H9 (cell line): ENCODE measurements at regions not wholly inside any gene's neighbourhood (a gene's known extent, or its start where the extent isn't known, plus 50 kb on each side); places are given as distances from the start of the nearest gene placed in this dataset.

Experiments
- DNase-seq: peaks from one replicate; pipeline ENCODE4 v3.0.0-alpha.2; 2017
- H2AFZ ChIP-seq: one replicate; pipeline ENCODE4 v1.6.1; 2013; ENCODE audit warnings: mild to moderate bottlenecking, low read length, control low read depth, moderate library complexity
- H2AK5ac ChIP-seq: 2 replicates; pipeline ENCODE4 v1.6.1; 2013; ENCODE audit warnings: low read length, control low read depth, mixed read lengths; ENCODE audit not compliant: insufficient read length
- H2BK120ac ChIP-seq: one replicate; pipeline ENCODE4 v1.6.1; 2013; ENCODE audit warnings: low read depth, mild to moderate bottlenecking, low read length, control low read depth, inconsistent platforms; ENCODE audit not compliant: poor library complexity, severe bottlenecking
- H2BK12ac ChIP-seq: 2 replicates; pipeline ENCODE4 v1.6.1; 2013; ENCODE audit warnings: low read length, control low read depth, mixed read lengths, low read depth; ENCODE audit not compliant: insufficient read length
- H2BK15ac ChIP-seq: 2 replicates; pipeline ENCODE4 v1.6.1; 2013; ENCODE audit warnings: low read depth, low read length, control low read depth
- H2BK20ac ChIP-seq: one replicate; pipeline ENCODE4 v1.6.1; 2013; ENCODE audit warnings: low read depth, mild to moderate bottlenecking, low read length, control low read depth, inconsistent platforms; ENCODE audit not compliant: poor library complexity, severe bottlenecking
- H2BK5ac ChIP-seq: 2 replicates; pipeline ENCODE4 v1.6.1; 2013; ENCODE audit warnings: low read length, control low read depth, mixed read lengths; ENCODE audit not compliant: insufficient read length
- H3K14ac ChIP-seq: 2 replicates; pipeline ENCODE4 v1.6.1; 2013; ENCODE audit warnings: low read length, control low read depth; ENCODE audit not compliant: insufficient read depth
- H3K18ac ChIP-seq: 2 replicates; pipeline ENCODE4 v1.6.1; 2013; ENCODE audit warnings: low read depth, mild to moderate bottlenecking, mixed read lengths, low read length, control low read depth; ENCODE audit not compliant: insufficient read length
- H3K23ac ChIP-seq: 2 replicates; pipeline ENCODE4 v1.6.1; 2013; ENCODE audit warnings: low read length, control low read depth, mixed read lengths, low read depth; ENCODE audit not compliant: insufficient read length
- H3K23me2 ChIP-seq: 2 replicates; pipeline ENCODE4 v1.6.1; 2013; ENCODE audit warnings: low read depth, mild to moderate bottlenecking, mixed read lengths, low read length, control low read depth; ENCODE audit not compliant: insufficient read length, poor library complexity, severe bottlenecking
- H3K27ac ChIP-seq: 2 replicates; pipeline ENCODE4 v1.5.1; 2013; ENCODE audit warnings: low read length, control low read depth, mixed read lengths, low read depth; ENCODE audit not compliant: insufficient read length
- H3K27me3 ChIP-seq: 2 replicates; pipeline ENCODE4 v1.6.1; 2013; ENCODE audit warnings: low read length, control low read depth, inconsistent platforms; ENCODE audit not compliant: insufficient read depth
- H3K4ac ChIP-seq: 2 replicates; pipeline ENCODE4 v1.6.1; 2013; ENCODE audit warnings: low read depth, mild to moderate bottlenecking, control low read depth, inconsistent platforms, low read length, moderate library complexity
- H3K4me1 ChIP-seq: 2 replicates; pipeline ENCODE4 v1.6.1; 2013; ENCODE audit warnings: low read length, control low read depth, inconsistent platforms; ENCODE audit not compliant: insufficient read depth
- H3K4me2 ChIP-seq: 2 replicates; pipeline ENCODE4 v1.6.1; 2013; ENCODE audit warnings: low read length, control low read depth, mixed read lengths; ENCODE audit not compliant: insufficient read length, insufficient read depth
- H3K56ac ChIP-seq: 2 replicates; pipeline ENCODE4 v1.6.1; 2013; ENCODE audit warnings: low read depth, mild to moderate bottlenecking, mixed read lengths, low read length, control low read depth; ENCODE audit not compliant: insufficient read length
- H3K79me1 ChIP-seq: 2 replicates; pipeline ENCODE4 v1.6.1; 2013; ENCODE audit warnings: low read depth, mild to moderate bottlenecking, moderate library complexity, low read length, control low read depth, inconsistent platforms; ENCODE audit not compliant: insufficient read depth, poor library complexity, severe bottlenecking
- H3K79me2 ChIP-seq: 2 replicates; pipeline ENCODE4 v1.6.1; 2013; ENCODE audit warnings: low read length, control low read depth, inconsistent platforms; ENCODE audit not compliant: insufficient read depth
- H3K9ac ChIP-seq: 2 replicates; pipeline ENCODE4 v1.6.1; 2013; ENCODE audit warnings: low read length, control low read depth, mixed read lengths; ENCODE audit not compliant: insufficient read length; ENCODE audit errors: extremely low read depth
- H3K9me3 ChIP-seq: one replicate; pipeline ENCODE4 v1.6.1; 2013; ENCODE audit warnings: low read depth, low read length, inconsistent platforms; ENCODE audit not compliant: control insufficient read depth
- H3T11ph ChIP-seq: one replicate; pipeline ENCODE4 v1.6.1; 2013; ENCODE audit warnings: mild to moderate bottlenecking, low read length, control low read depth, inconsistent platforms
- H4K20me1 ChIP-seq: one replicate; pipeline ENCODE4 v1.6.1; 2013; ENCODE audit not compliant: control insufficient read depth, insufficient read length, insufficient read depth
- H4K5ac ChIP-seq: 2 replicates; pipeline ENCODE4 v1.6.1; 2013; ENCODE audit warnings: low read depth, mild to moderate bottlenecking, mixed read lengths, low read length, control low read depth; ENCODE audit not compliant: insufficient read length
- H4K8ac ChIP-seq: replicated peaks from 2 replicates; pipeline ENCODE4 v1.6.1; 2013; ENCODE audit warnings: low read length, control low read depth, mixed read lengths, low read depth; ENCODE audit not compliant: insufficient read length
- H4K91ac ChIP-seq: 2 replicates; pipeline ENCODE4 v1.6.1; 2013; ENCODE audit warnings: low read depth, mild to moderate bottlenecking, moderate library complexity, mixed read lengths, low read length, control low read depth; ENCODE audit not compliant: insufficient read length
- H3K27ac Mint-ChIP-seq, 3 experiments: 2 replicates in 2 of 3; 3 replicates in 1 of 3; pipeline ENCODE4 v1.8.0; 2020 to 2021; ENCODE audit warnings: mixed read lengths in 3 of 3, mild to moderate bottlenecking in 1 of 3, moderate library complexity in 1 of 3
- H3K27me3 Mint-ChIP-seq: 2 replicates; pipeline ENCODE4 v1.8.0; 2021; ENCODE audit warnings: low read depth, mild to moderate bottlenecking, moderate library complexity, mixed read lengths
- H3K36me3 Mint-ChIP-seq, 3 experiments: 2 replicates in 2 of 3; 3 replicates in 1 of 3; pipeline ENCODE4 v1.8.0; 2020 to 2021; ENCODE audit warnings: low read depth in 3 of 3, mixed read lengths in 3 of 3; ENCODE audit not compliant: insufficient read depth in 1 of 3
- H3K4me1 Mint-ChIP-seq, 2 experiments: 2 replicates each; pipeline ENCODE4 v1.8.0; 2020; ENCODE audit warnings: mixed read lengths in 2 of 2
- H3K4me3 Mint-ChIP-seq, 2 experiments: 2 replicates in 1 of 2; 3 replicates in 1 of 2; pipeline ENCODE4 v1.8.0; 2020 to 2021; ENCODE audit warnings: mild to moderate bottlenecking in 2 of 2, mixed read lengths in 2 of 2, moderate library complexity in 1 of 2
- H3K9me3 Mint-ChIP-seq, 2 experiments: 2 replicates in 1 of 2; 3 replicates in 1 of 2; pipeline ENCODE4 v1.8.0; 2020; ENCODE audit warnings: mild to moderate bottlenecking in 2 of 2, mixed read lengths in 2 of 2, moderate library complexity in 1 of 2
- CTCF ChIP-seq: fragments of 200-600 bp; sonication (generic); conservative IDR thresholded peaks from 3 replicates; pipeline ENCODE4 v1.8.0; 2021; ENCODE audit warnings: antibody characterized with exemption, mild to moderate bottlenecking
- WGBS: extraction: QIAGEN DNeasy Blood & Tissue Kit; methylation state at CpG from one replicate; pipeline ENCODE4 v1.1.7; 2013; ENCODE audit warnings: missing lambda C conversion rate, low lambda C conversion rate, mixed read lengths; ENCODE audit not compliant: insufficient read length; ENCODE audit errors: extremely low coverage; 5-methylcytosine and 5-hydroxymethylcytosine counted together

GRCh38 chr21:34216718-34217032, 143.3 kb downstream of the MRPS6 start:
- H3K9ac ChIP-seq = no peak overlapping the region
- no peak overlapping the region for H3K18ac ChIP-seq
- no peaks in the 10 kb centered on the region for H3K4me1 ChIP-seq
- no peaks in the 10 kb centered on the region for H4K20me1 ChIP-seq
- Mint-ChIP-seq H3K9me3 (peaks cover 5 to 10% of the 10 kb centered on the region in 2 experiments), H3K27ac (no peak overlapping the region), H3K4me1 (peaks cover 12 to 13% of the 10 kb centered on the region in 2 experiments), H3K4me3 (no peak overlapping the region), H3K36me3 (peaks cover 4 to 11% (median 4%) of the 10 kb centered on the region in 3 experiments), H3K27me3 (no peaks in the 10 kb centered on the region)
- H2BK15ac ChIP-seq = no peak overlapping the region
- H3K27ac ChIP-seq = no peak overlapping the region
- H2AFZ ChIP-seq = no peak overlapping the region
- no peak for DNase-seq
- no peak overlapping the region for H3T11ph ChIP-seq
- no peak overlapping the region for H3K4me2 ChIP-seq
- no CpG with 5 or more reads among the region's 2 CpGs for WGBS
- no peaks in the 10 kb centered on the region for H3K9me3 ChIP-seq
- no peak for TF ChIP-seq CTCF
- no peak overlapping the region for H2BK5ac ChIP-seq
- no peak overlapping the region for H4K5ac ChIP-seq
- H2BK12ac ChIP-seq = no peak overlapping the region
- no peak overlapping the region for H2BK120ac ChIP-seq
- no peaks in the 10 kb centered on the region for H3K27me3 ChIP-seq
- no peak overlapping the region for H2BK20ac ChIP-seq
- no peaks in the 10 kb centered on the region for H3K79me2 ChIP-seq
- no peak overlapping the region for H3K56ac ChIP-seq
- H2AK5ac ChIP-seq = no peak overlapping the region
- no peaks in the 10 kb centered on the region for H3K23me2 ChIP-seq
- H3K23ac ChIP-seq = no peak overlapping the region
- H3K14ac ChIP-seq = no peak overlapping the region
- no peak overlapping the region for H4K91ac ChIP-seq
- no peak overlapping the region for H4K8ac ChIP-seq
- no peaks in the 10 kb centered on the region for H3K79me1 ChIP-seq
- H3K4ac ChIP-seq = no peak overlapping the region
